Activated T-cell treated with anti-CD3 and anti-CD28 coated beads, Interleukin-2, amount 50 U/mL, for 48 hours (primary cell): ENCODE measurements at regions not wholly inside any gene's neighbourhood (a gene's known extent, or its start where the extent isn't known, plus 50 kb on each side); places are given as distances from the start of the nearest gene placed in this dataset.

Experiments
- DNase-seq, 2 experiments: peaks; one replicate each; pipeline ENCODE4 v3.0.0-alpha.2; 2020

DNA sequence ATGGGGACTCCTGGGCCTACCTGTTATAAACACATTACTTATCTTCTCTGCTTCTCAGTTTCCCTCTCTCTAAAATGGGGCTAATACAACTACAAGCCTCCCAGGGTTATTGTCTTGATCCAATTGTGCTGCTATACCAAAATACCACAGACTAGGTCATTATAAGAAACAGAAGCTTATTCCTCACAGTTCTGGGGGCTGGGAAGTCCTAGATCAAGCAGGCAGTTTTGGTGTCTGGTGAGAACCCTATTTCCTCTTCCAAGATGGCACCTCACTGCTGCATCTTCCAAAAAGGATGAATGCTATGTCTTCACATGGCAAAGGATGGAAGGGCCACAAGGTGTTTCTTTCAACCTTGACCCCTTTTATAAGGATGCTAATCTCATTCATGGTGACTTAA lies 732.9 kb upstream of the TBX3 start:
- no peak for DNase-seq

DNA sequence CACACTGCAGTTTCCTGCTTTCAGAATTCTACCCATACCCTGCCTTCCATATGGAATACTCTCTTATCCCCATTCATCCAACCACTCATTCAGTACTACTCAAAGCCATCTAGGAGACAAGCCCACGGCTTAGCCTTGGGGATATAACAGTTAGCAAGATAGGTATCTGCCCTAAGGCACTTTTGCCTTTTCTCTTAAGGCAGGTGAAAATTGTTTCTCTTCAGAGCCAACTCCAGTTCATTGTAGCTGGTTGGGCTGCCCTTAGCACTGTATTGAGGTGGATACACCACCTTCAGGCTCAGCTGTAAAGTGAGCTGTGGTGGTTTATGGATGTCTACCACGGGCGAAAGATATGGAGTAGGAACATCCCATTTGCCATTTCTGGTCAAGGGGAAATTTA lies 729.7 kb upstream of the TBX3 start:
- no peak for DNase-seq

DNA sequence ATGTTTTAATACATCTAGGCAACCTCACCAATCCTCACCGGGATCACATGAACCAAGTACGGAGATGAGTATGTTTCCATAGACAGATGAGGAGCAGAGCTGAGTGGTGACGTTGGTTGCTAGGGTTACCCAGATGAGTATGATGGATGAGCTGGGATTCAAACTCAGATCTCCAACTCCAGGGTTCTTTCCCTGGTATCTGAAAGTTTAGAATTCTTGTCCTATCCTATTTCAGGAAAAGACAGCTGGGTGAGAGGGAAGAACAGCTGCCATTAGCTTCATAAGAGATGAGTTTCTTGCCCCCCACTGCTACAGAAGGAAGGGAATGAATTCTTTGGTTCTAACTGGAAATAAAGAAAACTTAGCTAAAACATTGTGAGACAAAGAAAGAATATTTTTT lies 728.9 kb upstream of the TBX3 start:
- no peak for DNase-seq

DNA sequence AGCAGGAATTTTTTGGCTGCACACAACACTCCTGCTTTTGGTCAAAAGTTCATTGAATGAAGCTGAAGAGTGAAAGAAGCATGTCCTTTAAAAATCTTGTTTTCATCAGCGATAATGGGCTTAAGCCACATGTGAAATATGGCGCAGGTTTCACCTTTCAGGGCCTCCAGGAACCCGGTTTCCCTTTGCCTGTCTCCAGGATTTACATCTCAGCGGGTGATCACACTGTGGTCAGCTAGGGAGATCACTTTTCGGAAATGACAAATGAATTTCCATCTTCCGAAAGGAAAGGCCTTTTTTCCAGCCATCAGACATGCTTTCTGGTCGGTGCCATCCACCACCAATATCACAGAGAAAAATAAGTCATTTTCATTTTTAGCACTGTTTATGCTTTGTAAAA lies 727.1 kb upstream of the TBX3 start:
- no peak for DNase-seq

DNA sequence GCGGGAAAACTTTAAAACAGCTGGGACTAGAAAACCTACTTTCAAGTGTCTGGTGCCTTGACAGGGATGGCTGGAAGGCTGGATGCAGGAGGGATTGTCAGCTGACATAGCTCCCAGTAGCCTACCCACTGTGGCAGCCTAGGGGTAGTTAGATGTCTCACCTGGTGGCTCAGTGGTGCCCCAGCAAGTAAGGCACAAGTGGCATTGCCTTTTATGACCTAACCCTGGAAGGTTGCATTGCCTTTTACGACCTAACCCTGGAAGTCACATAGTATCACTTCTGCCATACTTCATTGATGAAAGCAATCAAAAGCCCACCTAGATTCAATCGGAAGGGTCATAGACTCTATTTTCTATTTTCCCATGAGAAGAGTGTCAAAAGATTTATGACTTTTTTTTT lies 724.7 kb upstream of the TBX3 start:
- no peak for DNase-seq

DNA sequence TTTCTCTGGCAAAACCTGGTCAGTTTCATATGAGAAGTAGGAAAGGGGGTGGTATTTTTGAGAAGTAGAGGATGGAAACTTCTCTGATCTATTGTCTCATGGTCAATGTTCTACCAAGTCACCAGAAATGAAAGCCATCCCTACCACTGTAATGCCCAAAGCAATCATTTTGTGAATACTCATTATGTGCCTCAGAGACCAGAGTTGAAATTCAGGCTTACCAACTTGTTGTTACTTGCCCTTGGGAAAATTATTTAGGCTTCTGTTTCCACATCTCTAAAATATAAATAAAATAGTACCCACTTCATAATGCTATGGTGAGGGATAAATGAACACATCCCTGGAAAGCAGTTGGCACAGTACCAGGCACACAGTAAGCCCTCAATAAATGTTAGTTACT lies 723.7 kb upstream of the TBX3 start:
- DNase-seq = no peak

DNA sequence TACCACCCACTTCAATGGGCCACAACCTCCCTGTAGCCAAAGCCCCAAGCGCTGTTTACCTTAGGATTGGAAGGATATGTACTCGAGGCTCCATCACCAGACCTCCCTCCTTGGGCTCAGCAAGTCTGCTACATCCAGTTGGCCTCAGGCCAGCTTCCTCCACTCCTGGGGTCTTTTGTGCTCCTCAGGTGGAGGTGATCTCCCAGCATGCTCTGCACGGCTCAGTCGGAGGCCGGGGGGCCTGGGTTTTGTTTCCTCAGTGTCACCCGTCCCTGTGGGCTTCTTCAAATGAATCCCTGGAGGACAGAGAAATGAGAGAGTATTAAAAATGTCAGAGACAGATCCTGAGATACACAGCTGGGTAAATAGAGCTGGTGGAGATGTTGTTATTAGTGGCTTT lies 723.1 kb upstream of the TBX3 start:
- DNase-seq = no peak

DNA sequence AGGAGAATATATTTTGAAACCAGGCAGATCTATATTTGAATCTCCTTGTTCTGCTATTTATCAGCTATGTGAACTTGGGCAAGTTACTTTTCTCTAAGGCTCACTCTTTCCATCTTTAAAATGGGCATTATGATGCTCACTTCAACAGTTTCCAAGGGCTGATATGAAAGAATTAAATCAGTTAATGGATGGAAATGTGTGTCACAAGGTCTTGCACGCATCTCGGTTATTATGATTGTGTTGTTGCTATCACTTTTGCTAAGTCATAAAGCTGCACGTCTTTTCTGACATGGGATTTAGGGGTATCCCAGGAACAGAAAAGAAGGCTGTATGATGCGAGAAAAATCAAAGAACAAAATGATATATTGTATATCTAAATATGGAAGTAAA lies 721.5 kb upstream of the TBX3 start:
- DNase-seq = no peak

DNA sequence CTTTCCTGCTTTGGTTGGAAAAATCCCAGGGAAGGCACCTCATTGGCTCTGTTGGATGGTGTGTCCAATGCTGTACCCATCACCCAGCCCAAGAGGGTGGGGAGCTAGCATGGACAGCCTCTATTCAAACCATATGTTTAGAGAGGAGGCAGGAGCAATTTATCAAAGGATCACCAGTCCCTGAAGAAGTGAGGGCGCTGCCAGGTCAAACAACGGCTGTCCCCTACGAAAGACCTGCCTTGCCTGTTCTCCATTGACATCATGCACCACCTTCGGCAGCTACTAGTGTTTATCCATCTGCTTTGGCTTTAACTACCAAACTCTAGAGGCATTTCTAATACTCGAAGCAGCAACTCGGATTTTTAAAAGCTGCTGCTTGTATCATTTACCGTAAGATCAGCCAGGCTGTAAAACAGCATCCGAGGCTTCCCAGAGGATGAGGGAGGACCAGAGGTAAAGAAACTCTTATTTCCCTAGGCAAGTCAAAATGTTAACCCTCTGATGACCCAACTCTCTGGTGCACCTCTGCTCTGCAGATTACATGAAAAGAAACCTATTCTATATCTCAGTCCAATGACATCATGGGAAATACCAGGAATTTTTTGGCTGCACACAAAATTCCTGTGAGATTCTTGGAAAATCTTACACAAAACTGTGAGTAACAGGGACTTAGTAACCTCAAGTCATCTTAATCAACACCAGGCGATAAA lies 720.9 kb upstream of the TBX3 start:
- DNase-seq = no peak

DNA sequence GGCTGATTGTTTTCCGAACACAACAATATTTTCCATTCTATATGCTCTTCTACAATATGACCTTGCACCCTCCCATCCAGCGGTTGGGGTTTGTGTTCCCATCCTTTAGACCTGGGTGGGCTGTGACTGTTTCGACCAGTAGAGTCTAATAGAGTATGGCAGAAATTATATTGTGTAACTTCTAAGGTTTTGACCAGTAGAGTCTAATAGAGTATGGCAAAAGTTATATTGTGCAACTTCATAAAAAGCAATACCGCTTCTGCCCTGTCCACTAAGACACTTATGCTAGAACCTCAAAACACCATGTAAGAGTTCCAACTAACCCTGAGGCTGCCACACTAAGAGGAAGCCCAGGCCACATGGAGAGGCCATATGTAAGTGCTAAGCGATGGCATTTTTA lies 719.7 kb upstream of the TBX3 start:
- no peak for DNase-seq

DNA sequence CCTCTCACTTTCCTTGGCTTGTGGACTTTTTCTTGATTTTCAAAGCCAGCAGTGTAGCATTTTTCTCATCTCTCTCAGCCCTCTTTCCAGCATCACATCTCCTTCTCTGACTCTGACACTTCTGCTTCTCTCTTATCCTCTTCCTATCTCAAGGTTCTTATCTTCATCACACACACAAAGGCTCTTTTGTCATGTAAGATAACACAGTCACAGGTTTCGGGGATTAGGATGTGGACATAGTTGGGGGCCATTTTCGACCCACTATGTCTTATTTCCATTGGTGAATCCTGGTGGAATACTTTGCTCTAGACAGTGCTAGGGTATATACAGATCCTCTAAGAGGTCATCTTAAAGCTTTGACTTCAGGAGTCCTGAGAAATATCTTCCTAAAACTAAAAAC lies 719.3 kb upstream of the TBX3 start:
- no peak for DNase-seq

DNA sequence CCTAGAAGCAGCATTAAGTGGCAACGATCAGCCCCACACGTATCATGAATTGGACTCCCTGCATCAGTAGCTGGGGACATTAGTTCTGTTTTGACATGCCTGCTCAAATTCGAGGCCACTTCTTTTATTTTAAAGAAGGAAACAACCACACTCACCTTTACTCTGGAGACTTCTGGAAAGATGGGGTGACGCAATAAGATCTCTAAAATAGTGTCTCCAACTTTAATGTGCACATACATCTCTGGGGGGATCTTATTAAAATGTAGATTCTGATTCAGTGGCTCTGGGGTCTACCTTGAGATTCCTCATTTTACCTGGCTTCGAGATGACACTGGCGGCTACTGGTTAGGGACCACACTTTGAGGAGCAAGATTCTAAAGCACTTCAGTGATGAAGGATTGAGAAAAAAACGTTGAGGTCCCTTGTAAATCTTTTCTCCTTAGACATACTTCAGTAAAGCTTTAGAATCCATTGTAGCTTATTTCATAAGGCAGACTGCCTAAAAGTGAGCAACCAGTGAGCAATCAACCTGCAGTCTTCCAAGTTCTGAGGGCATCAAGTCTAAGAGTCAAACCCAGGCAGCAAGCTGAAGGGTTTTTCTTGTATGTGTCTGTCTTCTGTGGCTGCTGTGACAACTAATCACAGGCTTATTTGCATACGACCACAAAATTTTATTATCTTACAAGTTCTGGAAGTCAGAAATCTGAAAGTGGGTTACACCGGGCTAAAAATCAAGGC lies 718.6 kb upstream of the TBX3 start:
- DNase-seq = no peak

DNA sequence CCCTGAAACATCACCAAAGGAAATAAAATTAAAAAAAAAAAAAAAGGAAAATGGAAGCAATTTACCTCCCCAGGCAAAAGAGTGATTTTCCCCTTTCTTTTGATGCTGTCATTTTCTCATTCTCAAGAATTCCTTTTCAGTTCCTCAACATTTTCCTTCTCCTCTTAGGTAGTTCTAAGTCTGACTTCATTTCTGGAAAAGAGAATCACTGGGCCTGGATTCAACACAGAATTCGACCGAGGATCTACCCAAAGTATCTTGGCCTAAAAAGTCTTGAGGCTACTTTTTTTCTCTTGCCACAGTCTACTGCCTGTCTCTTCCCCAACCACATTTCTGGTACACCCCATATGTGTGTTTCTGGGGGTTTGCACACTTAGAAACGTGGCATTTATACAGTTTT lies 717.8 kb upstream of the TBX3 start:
- no peak for DNase-seq

DNA sequence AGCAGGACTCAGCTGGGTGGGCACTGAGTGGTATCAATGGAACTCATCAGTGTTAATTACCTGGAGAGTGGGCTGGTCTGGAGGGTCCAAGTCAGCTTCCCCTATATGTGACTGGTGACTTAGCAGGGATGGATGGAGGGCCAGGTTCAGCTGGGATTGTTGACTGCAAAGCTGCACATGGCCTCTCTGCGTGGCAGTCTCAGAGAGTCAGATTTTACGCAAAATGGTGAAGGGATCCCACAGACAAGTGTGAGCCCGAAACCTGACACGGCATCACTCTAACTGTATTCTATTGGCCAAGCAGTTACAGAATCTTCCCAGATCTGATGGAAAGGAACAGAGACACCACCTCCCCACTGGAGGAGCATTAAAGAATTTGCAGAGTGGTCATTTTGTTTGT lies 716.0 kb upstream of the TBX3 start:
- DNase-seq = no peak

DNA sequence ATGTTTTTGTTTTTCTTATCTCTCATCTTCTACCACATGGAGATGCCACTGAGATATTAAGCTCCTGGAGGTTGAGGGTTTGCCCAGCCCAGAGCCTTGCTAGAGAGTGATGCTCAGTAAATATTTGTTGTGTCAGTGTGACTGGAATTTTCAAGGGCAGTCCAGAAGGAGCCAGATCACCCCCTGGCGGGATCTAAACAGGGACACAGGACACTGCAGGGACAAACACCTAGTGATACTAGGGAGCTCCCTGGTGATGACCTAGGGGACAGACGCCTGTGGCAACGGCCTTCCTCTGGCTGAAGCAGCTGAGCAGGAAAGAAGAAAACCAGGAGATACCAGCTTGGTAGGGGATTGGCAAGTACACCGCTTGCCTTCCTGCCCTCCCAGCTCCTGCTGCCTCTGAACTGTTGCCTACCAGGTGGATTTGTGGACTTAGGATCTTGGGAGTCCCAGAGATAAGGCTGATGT lies 714.4 kb upstream of the TBX3 start:
- no peak for DNase-seq

DNA sequence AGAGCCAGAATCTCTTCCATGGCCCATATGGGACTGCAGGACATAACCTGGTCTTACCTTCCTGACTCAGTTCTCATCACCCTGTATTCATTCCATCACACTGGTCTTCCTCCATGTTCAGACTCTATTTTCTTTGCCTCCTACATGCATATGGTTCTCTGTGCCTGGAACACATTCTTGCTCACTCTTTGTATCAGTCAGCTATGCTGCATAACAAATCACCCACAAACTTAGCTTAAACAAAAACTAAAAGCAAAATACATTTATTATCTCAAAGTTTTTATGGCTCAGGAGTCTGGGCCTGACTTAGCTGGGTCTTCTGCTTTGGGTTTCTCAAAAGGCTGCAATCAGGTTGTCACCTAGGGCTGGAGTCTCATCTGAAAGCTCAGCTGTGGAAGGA lies 712.6 kb upstream of the TBX3 start:
- no peak for DNase-seq

DNA sequence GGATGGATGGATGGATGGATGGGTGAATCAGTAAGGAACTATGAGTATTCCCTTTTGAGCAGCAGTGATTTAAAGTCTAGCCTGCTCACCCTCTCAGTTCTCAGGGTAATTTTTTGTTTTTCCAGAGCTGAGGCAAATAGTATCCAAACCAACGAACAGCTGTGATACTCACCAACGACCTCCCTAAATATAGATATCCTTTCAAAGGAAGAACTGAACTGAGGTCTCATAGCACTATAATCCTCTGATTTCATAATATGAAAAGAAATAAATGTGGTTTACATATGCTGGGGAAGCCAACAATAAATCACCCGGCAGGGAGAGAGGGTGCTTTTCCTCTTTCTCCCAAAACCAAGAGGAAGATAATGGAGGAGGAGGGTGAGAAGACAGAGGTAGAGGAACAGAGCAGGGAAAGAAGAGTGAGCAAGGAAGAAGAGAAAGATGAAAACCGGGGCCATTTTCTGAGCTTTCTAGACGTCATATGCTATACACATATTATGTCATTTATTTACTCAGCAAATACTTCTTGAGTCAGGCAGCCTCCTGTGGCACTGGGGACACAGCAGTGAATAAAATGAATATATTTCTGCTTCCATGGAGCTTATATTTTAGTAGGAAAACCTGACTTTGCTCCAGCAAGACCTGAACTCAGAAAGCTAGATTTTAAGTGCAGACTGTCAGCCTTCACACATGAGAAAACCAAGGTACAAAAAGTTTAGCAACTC lies 710.7 kb upstream of the TBX3 start:
- no peak for DNase-seq

DNA sequence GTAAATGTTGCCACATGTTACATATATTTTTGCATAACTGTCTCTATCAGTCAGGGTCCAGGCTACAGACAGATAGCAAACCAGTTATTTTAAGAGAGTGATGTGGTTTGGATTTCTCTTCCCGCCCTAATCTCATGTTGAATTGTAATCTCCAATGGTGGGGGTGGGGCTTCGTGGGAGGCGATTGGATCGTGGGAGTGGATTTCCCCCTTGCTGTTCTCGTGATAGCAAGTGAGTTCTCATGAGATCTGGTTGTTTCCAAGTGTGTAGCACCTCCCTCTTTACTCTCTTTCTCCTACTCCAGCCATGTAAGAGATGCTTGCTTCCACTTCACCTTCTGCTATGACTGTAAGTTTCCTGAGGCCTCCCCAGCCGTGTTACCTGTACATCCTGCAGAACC lies 704.2 kb upstream of the TBX3 start:
- no peak for DNase-seq

DNA sequence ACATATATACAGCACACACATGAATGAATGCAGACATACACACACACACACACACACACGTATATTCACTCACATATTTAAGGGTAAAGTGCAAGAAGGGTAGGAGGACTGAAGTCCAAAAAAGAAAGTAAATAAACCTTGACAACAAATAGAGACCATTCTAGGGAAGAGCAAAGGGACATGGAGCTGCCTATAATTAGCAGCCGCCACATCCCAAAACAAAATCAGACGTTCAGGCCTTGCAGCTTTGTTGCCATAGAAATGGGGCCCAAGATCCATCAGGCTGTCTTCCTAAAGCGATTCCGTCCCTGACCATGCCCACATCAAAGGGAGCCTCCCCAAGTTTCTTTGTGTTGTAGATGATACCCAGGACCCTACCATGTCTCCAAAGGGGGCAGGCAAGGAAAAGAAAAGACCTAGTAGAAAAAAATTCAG lies 703.5 kb upstream of the TBX3 start:
- no peak for DNase-seq

DNA sequence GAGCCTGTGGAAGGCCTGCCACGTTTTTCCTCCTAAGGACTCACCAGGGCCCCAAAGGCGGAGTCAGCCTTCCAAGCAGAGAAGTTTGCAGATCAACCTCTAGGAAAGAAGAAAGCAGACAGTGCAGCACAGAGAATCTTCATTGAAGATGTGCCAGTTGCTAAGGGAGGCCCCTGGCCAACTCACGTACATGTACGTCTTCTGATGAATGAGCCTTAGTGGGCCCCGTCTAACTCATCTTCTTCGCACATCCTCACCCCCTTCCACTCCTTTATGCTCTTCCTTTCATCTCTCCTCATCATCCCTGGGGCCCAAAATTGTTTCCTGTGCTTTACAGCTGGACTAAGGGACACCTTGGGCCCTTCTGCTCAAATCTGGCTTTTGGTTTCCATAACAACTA lies 703.0 kb upstream of the TBX3 start:
- no peak for DNase-seq

DNA sequence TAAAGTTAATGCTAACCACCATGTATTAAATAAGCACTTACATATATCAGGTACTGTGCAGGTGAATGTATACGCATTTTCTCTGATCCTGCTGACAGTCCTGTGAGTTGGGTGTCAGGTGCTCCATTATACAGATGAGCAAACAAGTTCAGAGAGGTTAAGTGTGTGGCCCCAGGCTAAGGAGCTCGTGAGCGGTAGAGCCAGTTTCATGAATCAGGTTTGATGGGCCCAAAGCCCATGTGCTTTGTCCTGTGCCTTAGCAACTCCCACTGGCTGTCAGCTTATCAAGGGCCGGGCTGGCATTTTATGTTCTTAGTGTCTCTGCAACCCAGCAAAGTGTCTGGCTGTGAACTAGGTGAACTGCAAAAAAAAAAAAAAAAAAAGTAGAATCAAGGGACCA lies 701.2 kb upstream of the TBX3 start:
- no peak for DNase-seq

DNA sequence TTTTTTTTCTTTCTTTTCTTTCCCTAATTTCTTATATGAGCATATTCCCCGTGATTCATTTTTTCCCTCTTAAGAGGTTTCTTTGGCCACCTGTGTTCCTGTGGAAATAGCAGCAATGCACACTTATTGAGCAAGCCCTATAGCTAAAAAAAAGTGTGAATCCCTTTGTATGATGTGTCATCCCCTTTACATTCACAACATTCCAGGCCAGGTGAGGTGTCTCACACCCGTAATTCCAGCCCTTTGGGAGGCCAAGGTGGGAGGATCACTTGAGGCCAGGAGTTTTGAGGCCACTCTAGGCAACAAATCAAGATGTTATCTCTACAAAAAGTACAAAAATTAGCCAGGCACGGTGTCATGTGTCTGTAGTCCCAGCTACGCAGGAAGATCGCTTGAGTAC lies 700.4 kb upstream of the TBX3 start:
- DNase-seq = no peak

DNA sequence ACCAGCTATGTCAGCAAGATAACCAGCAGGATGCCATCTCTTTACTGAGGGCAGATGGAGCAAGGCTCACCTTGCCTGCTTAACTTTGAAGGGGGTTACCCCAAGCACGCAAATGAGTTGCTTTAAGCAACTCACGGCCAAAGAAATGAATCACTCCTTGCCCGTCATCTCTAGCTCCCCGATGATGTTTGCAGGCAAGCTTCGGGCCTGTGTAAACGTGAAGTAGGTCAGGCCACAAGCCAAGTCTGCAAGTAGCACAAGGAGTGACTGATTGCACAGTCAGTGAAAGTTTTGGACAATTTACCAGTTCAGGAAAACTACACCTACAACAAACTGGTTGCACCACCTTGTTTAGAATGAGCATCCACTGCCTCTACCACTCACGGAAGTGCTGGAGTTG lies 699.7 kb upstream of the TBX3 start:
- no peak for DNase-seq

DNA sequence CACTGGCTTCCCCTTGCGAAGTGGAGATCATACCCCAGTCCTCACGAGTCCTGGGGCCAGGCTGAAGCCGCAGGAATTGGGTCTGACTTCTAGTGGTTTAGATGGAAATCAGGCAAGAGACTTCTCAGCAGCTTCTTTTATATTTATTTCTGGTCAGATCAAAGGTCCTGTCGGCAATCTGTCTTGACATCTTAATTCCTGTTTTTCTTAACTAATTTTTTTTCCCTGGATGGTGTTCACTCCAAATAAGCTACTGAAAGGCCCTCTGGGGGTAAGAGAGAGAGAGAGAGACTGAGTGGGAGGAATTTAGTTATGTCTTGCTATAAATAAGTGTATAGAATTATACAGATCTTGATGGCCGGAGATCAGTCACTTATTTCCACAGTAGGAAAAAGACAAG lies 698.7 kb upstream of the TBX3 start:
- no peak for DNase-seq
